ENCODE measurements at regions not wholly inside any gene's neighbourhood (a gene's known extent, or its start where the extent isn't known, plus 50 kb on each side); places are given as distances from the start of the nearest gene placed in this dataset.

GRCh38 chrX:22691966-22692565 lies 307.7 kb upstream of the DDX53 start:
- DNase-seq (ENCODE audit: low read depth) = no peak
- no peak for TF ChIP-seq CTCF (conservative IDR thresholded peaks at IDR 0.05; ENCODE audit: low read depth, low read length)
- no peak overlapping the region for H3K4me3 ChIP-seq (ENCODE audit: low read depth, low read length)

GRCh38 chrX:22698151-22698550 lies 301.6 kb upstream of the DDX53 start:
- no peak for TF ChIP-seq CTCF (conservative IDR thresholded peaks at IDR 0.05; ENCODE audit: low read depth, low read length)
- DNase-seq (ENCODE audit: low read depth) = no peak

GRCh38 chrX:22699581-22700091 lies 300.1 kb upstream of the DDX53 start:
- no peak for DNase-seq (ENCODE audit: low read depth)
- no peak overlapping the region for H3K4me3 ChIP-seq (ENCODE audit: low read depth, low read length)

More at GRCh38 chrX:22698151-22698550, 301.6 kb upstream of the DDX53 start:
- no peak overlapping the region for H3K4me3 ChIP-seq (ENCODE audit: low read depth, low read length)

GRCh38 chrX:22712942-22713341 lies 286.8 kb upstream of the DDX53 start:
- no peak overlapping the region for H3K4me3 ChIP-seq (ENCODE audit: low read depth, low read length)
- no peak for DNase-seq (ENCODE audit: low read depth)
- TF ChIP-seq CTCF (conservative IDR thresholded peaks at IDR 0.05; ENCODE audit: low read depth, low read length) = no peak

More at GRCh38 chrX:22699581-22700091, 300.1 kb upstream of the DDX53 start:
- no peak for TF ChIP-seq CTCF (conservative IDR thresholded peaks at IDR 0.05; ENCODE audit: low read depth, low read length)

GRCh38 chrX:22730542-22730941 lies 269.2 kb upstream of the DDX53 start:
- DNase-seq (ENCODE audit: low read depth) = no peak
- no peak overlapping the region for H3K4me3 ChIP-seq (ENCODE audit: low read depth, low read length)
- TF ChIP-seq CTCF (conservative IDR thresholded peaks at IDR 0.05; ENCODE audit: low read depth, low read length) = no peak

GRCh38 chrX:22737541-22737940 lies 262.2 kb upstream of the DDX53 start:
- TF ChIP-seq CTCF (conservative IDR thresholded peaks at IDR 0.05; ENCODE audit: low read depth, low read length) = no peak
- no peak for DNase-seq (ENCODE audit: low read depth)

GRCh38 chrX:22739276-22739675 lies 260.5 kb upstream of the DDX53 start:
- H3K4me3 ChIP-seq (ENCODE audit: low read depth, low read length) = no peak overlapping the region
- DNase-seq (ENCODE audit: low read depth) = no peak
- no peak for TF ChIP-seq CTCF (conservative IDR thresholded peaks at IDR 0.05; ENCODE audit: low read depth, low read length)

More at GRCh38 chrX:22737541-22737940, 262.2 kb upstream of the DDX53 start:
- H3K4me3 ChIP-seq (ENCODE audit: low read depth, low read length) = no peak overlapping the region

All from epithelial cell of proximal tubule (primary cell).